Cardiac septum (tissue), 1 donor: ENCODE measurements at regions not wholly inside any gene's neighbourhood (a gene's known extent, or its start where the extent isn't known, plus 50 kb on each side); places are given as distances from the start of the nearest gene placed in this dataset.
"Not testable (repeated sequence)": the region's sequence is repeated elsewhere in the genome, so short reads cannot be mapped to it uniquely, and the experiment has no call there.

ENCODE experiments used
- DNase-seq: peaks from one replicate; pipeline ENCODE4 v3.0.0-alpha.2; 2020; ENCODE audit warnings: low spot score
- intact Hi-C: fragments of 100-400 bp; cut with DNase I; formaldehyde crosslinking; loops from one replicate; pipeline ENCODE4 v1.14.0; 2022
- donor health status: DM: no; HTN: no; CAD: no.

- intact Hi-C loops = no loop called here
- no peak for DNase-seq
Measured at GRCh38 chr2:225270861-225271260, 128.6 kb upstream of the NYAP2 start.

GRCh38 chr2:225270053-225270452 is 129.5 kb upstream of the NYAP2 start:
- DNase-seq = no peak
- intact Hi-C loops = no loop called here

GRCh38 chr2:225254363-225254762 is 145.1 kb upstream of the NYAP2 start:
- intact Hi-C loops = no loop called here
- DNase-seq = no peak

GRCh38 chr2:225244933-225245332 is 154.6 kb upstream of the NYAP2 start:
- DNase-seq = no peak
- intact Hi-C loops = no loop called here

- DNase-seq = no peak
- intact Hi-C loops = no loop called here
Measured at GRCh38 chr2:225236769-225237323, 162.7 kb upstream of the NYAP2 start.

GRCh38 chr2:225233234-225233633 is 166.3 kb upstream of the NYAP2 start:
- DNase-seq = no peak
- intact Hi-C loops = no loop called here

GRCh38 chr2:225231900-225232299 is 167.6 kb upstream of the NYAP2 start:
- intact Hi-C loops = no loop called here
- DNase-seq = no peak

GRCh38 chr2:225229346-225229745 is 170.2 kb upstream of the NYAP2 start:
- intact Hi-C loops, DNase-seq: not testable (repeated sequence)

GRCh38 chr2:225226441-225226840 is 173.1 kb upstream of the NYAP2 start:
- intact Hi-C loops = no loop called here
- no peak for DNase-seq

- intact Hi-C loops = no loop called here
- no peak for DNase-seq
Measured at GRCh38 chr2:225223301-225223700, 176.2 kb upstream of the NYAP2 start.

- intact Hi-C loops = no loop called here
- DNase-seq = no peak
Measured at GRCh38 chr2:225207471-225207870, 165.2 kb upstream of the DOCK10 start.

- no peak for DNase-seq
- intact Hi-C loops = no loop called here
Measured at GRCh38 chr2:225207043-225207442, 164.8 kb upstream of the DOCK10 start.

GRCh38 chr2:225196579-225196978 is 154.3 kb upstream of the DOCK10 start:
- intact Hi-C loops = no loop called here
- no peak for DNase-seq

GRCh38 chr2:225192869-225193268 is 150.6 kb upstream of the DOCK10 start:
- intact Hi-C loops = no loop called here
- no peak for DNase-seq

- DNase-seq = no peak
- intact Hi-C loops = no loop called here
Measured at GRCh38 chr2:225190987-225191386, 148.7 kb upstream of the DOCK10 start.

GRCh38 chr2:225184948-225185347 is 142.7 kb upstream of the DOCK10 start:
- no peak for DNase-seq
- intact Hi-C loops = no loop called here

GRCh38 chr2:225182126-225182525 is 139.9 kb upstream of the DOCK10 start:
- no peak for DNase-seq
- intact Hi-C loops = no loop called here

- DNase-seq = no peak
- intact Hi-C loops = no loop called here
Measured at GRCh38 chr2:225177098-225177497, 134.8 kb upstream of the DOCK10 start.

GRCh38 chr2:225173909-225174308 is 131.6 kb upstream of the DOCK10 start:
- DNase-seq = no peak
- intact Hi-C loops = no loop called here

- intact Hi-C loops = no loop called here
- no peak for DNase-seq
Measured at GRCh38 chr2:225171350-225171749, 129.1 kb upstream of the DOCK10 start.

- no peak for DNase-seq
Measured at GRCh38 chr2:225170162-225170561, 127.9 kb upstream of the DOCK10 start.

GRCh38 chr2:225169396-225169795 is 127.1 kb upstream of the DOCK10 start:
- DNase-seq = no peak

More at GRCh38 chr2:225170162-225170561, 127.9 kb upstream of the DOCK10 start:
- intact Hi-C loops = no loop called here

More at GRCh38 chr2:225169396-225169795, 127.1 kb upstream of the DOCK10 start:
- intact Hi-C loops = no loop called here
